GM10266 (cell line): ENCODE measurements at regions not wholly inside any gene's neighbourhood (a gene's known extent, or its start where the extent isn't known, plus 50 kb on each side); places are given as distances from the start of the nearest gene placed in this dataset.

Source experiments
- DNase-seq: peaks from one replicate; pipeline ENCODE4 v3.0.0; 2012; ENCODE audit errors: extremely low spot score
- CTCF ChIP-seq: IDR thresholded peaks from 2 replicates; pipeline ENCODE4 v1.5.1; 2012; ENCODE audit warnings: mild to moderate bottlenecking, low read depth; ENCODE audit not compliant: control insufficient read depth, insufficient read depth; ENCODE audit errors: missing control alignments

GRCh38 chr4:89619206-89619962 lies 217.6 kb downstream of the SNCA start:
- no peak for TF ChIP-seq CTCF
- DNase-seq = no peak

GRCh38 chr4:89618151-89618550 lies 218.8 kb downstream of the SNCA start:
- DNase-seq = no peak
- no peak for TF ChIP-seq CTCF

DNA sequence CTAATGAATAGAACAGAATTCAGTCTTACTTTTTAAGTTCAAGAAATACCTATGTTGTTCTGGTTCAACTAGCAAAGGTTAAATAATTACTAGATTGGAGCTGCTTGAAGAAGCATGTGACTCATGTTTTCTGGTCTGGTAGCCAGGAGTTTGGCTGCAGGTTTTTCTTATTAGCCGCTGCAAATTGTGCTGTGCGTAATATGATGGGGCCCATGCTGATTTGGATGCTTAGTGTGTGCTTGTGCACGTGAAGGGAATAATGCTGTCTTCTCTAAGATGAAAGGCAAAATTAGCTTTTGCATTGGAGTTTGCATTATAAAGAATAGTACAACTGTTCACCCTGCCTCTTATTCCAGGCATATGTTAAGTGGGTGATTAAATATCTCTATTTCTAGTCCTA lies 219.6 kb downstream of the SNCA start:
- no peak for DNase-seq
- no peak for TF ChIP-seq CTCF

DNA sequence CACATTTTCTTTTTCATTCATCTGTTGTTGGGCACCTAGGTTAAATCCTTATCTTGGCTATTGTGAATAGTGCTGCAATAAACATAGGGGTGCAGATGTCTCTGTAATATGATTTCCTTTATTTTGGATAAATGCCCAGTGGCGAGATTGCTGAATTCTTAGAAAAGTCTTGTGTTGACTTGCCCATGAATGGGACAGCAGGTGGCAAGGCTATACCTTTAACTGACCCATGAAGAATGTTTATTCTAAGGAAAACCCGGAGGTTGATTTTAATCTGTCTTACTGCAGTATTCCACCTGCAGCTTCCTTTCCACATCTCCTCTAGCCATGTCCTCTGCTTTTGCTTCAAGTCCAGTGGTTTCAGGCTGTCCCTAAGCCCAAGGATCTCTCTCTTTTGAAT lies 220.6 kb downstream of the SNCA start:
- no peak for DNase-seq
- no peak for TF ChIP-seq CTCF

- TF ChIP-seq CTCF = no peak
- DNase-seq = no peak
Measured at GRCh38 chr4:89615051-89615450, 221.9 kb downstream of the SNCA start.

- TF ChIP-seq CTCF = no peak
- DNase-seq = no peak
Measured at GRCh38 chr4:89614155-89614554, 222.8 kb downstream of the SNCA start.

DNA sequence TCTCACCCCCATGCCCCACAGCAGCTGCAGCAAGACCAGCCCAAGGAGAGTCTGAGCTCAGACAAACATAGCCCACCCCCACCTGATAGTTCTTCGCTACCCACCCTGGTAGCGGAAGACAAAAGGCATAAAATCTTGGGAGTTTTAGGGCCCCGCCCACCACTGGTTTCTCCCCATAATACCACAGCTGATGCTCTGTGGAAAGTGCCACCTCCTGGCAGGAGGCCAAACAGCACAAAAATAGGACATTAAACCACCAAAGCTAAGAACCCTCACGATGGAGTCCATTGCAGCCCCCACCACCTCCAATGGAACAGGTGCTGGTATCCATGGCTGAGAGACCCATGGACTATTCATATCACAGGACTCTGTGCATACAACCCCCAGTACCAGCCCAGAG lies 226.7 kb downstream of the SNCA start:
- TF ChIP-seq CTCF = no peak
- DNase-seq = no peak
